ENCODE measurements at regions not wholly inside any gene's neighbourhood (a gene's known extent, or its start where the extent isn't known, plus 50 kb on each side); places are given as distances from the start of the nearest gene placed in this dataset.

GRCh38 chr6:43969158-43969981, 157.9 kb downstream of the MRPL14 start:
- ATAC-seq: no peak
- H3K9ac ChIP-seq (ENCODE audit: insufficient read depth, low read depth, low read length): no peak overlapping the region
- H3K4me2 ChIP-seq (ENCODE audit: low read depth, low read length): no peak overlapping the region
- no peak overlapping the region for H3K27ac ChIP-seq (ENCODE audit: extremely low read length, insufficient read depth, low read length)
- ChIA-PET CTCF (ENCODE audit: low intra/inter-chr PET ratio, low total read pairs) (no interaction called here), POLR2A (no interaction called here)
- peaks cover 9 to 58% of the 10 kb centered on the region in 2 experiments; a peak in 4 of 5 replicates for H3K27me3 ChIP-seq (ENCODE audit: control insufficient read depth in 1 of 2, insufficient read depth in 2 of 2, low read length in 2 of 2)
- H3K4me1 ChIP-seq (ENCODE audit: insufficient read depth, low read length): peaks cover 48% of the 10 kb centered on the region
- DNase-seq (ENCODE audit: low spot score): no peak
- intact Hi-C loops (cut with micrococcal nuclease; ENCODE audit: unreplicated experiment): no loop called here
- H3K4me3 ChIP-seq (replicated peaks in 1 of 3; ENCODE audit: insufficient read depth in 1 of 3, low read depth in 2 of 3, low read length in 3 of 3): no peak overlapping the region
- no peaks in the 10 kb centered on the region for H3K9me3 ChIP-seq (ENCODE audit: low read length)
- TF ChIP-seq JARID2 (CRISPR knock-in tag; IDR thresholded peaks at IDR 0.05; ENCODE audit: insufficient replicate concordance) (no peak), HOXA7 (CRISPR knock-in tag; IDR thresholded peaks at IDR 0.05) (no peak), EZH2 (conservative IDR thresholded peaks at IDR 0.05; ENCODE audit: low read depth, low read length) (no peak), ZC3H13 (CRISPR knock-in tag; IDR thresholded peaks at IDR 0.05) (no peak), ZNF629 (CRISPR knock-in tag; conservative IDR thresholded peaks at IDR 0.05) (peak; percentile 77), TFE3 (CRISPR knock-in tag; IDR thresholded peaks at IDR 0.05) (no peak), DMAP1 (CRISPR knock-in tag; IDR thresholded peaks at IDR 0.05) (no peak), RBAK (CRISPR knock-in tag; IDR thresholded peaks at IDR 0.05) (no peak)
- H2AFZ ChIP-seq (ENCODE audit: low read length): no peak overlapping the region
- in situ Hi-C loops (cut with HindIII; ENCODE audit: extremely low pct_ligation_motif_present, low pct_unique_long_range_greater_than_20kb): no loop called here
- no peaks in the 10 kb centered on the region for H3K79me2 ChIP-seq (ENCODE audit: insufficient read depth, low read length)
- H4K20me1 ChIP-seq (ENCODE audit: insufficient read depth, low read length): no peaks in the 10 kb centered on the region
- 56% methylated on average over 11 of the region's 11 CpGs for WGBS (ENCODE audit: low lambda C conversion rate)
- H3K36me3 ChIP-seq (replicated peaks in 1 of 2; ENCODE audit: control insufficient read depth in 1 of 2, insufficient read depth in 2 of 2, low read length in 2 of 2): no peaks in the 10 kb centered on the region
- BruUV-seq (replicated peaks): no TSS peak
- no peak for FAIRE-seq
